ENCODE measurements at regions not wholly inside any gene's neighbourhood (a gene's known extent, or its start where the extent isn't known, plus 50 kb on each side); places are given as distances from the start of the nearest gene placed in this dataset.

DNA sequence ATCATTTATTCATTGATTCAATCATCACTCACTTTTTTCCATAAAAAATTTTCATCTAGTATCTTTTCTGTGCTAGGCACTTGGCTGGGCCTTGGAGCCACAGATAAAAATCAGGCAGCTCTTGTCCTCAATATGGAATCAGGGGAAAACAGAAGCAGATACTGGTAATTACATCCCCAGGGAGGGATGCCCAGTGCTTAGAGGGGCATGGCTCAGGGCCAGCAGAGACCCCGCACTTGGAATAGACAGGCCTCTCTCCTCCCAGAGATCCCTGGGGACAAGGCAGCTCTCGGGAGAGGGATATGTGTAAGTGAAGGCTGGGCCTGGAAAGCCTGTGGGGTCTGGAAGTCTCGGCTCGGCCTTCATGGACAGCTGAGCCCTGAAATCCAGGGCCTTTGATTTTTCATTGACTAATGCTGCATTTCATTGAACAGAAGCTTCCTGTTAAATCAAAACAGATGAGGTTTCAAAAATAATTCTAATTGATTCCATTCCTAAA is 180.4 kb downstream of the FOXD2 start:
- 92 to 100% methylated on average over 1 to 2 of the region's 4 CpGs for WGBS, 2 donors (ENCODE audit: low coverage in 1 of 2)
- Histone ChIP-seq H3K4me1 (no peaks in the 10 kb centered on the region), H3K9me3 (no peaks in the 10 kb centered on the region), H3K36me3 (no peaks in the 10 kb centered on the region), H3K27me3 (peaks cover 4% of the 10 kb centered on the region), H3K4me3 (no peak overlapping the region), H3K27ac (no peak overlapping the region)
- no peak for ATAC-seq
- TF ChIP-seq POLR2AphosphoS5 (IDR thresholded peaks at IDR 0.05): no peak
- TF ChIP-seq, protein P1, sequence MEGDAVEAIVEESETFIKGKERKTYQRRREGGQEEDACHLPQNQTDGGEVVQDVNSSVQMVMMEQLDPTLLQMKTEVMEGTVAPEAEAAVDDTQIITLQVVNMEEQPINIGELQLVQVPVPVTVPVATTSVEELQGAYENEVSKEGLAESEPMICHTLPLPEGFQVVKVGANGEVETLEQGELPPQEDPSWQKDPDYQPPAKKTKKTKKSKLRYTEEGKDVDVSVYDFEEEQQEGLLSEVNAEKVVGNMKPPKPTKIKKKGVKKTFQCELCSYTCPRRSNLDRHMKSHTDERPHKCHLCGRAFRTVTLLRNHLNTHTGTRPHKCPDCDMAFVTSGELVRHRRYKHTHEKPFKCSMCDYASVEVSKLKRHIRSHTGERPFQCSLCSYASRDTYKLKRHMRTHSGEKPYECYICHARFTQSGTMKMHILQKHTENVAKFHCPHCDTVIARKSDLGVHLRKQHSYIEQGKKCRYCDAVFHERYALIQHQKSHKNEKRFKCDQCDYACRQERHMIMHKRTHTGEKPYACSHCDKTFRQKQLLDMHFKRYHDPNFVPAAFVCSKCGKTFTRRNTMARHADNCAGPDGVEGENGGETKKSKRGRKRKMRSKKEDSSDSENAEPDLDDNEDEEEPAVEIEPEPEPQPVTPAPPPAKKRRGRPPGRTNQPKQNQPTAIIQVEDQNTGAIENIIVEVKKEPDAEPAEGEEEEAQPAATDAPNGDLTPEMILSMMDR (IDR thresholded peaks at IDR 0.05): no peak
- TF ChIP-seq POLR2A (IDR thresholded peaks at IDR 0.05): no peak
- TF ChIP-seq EP300 (IDR thresholded peaks at IDR 0.05): no peak

DNA sequence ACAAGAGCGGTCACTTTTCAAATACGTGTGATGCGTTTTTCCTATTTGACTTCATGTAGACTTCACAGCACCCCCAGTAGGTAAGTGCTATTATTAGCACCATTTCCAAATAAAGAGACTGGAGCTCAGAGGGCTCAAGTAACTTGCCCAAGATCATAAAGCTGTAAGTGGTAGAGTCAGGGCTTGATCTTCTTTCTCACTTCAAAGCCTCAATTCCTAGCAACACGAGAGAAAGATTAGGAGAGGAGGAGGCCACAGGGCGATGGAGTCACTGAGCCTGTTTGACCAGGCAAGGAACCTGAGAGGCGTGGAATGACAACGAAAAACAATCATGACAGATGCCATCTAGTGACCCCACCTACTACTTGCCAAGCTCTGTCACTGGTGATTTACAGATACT is 181.0 kb downstream of the FOXD2 start:
- no peak for ATAC-seq

DNA sequence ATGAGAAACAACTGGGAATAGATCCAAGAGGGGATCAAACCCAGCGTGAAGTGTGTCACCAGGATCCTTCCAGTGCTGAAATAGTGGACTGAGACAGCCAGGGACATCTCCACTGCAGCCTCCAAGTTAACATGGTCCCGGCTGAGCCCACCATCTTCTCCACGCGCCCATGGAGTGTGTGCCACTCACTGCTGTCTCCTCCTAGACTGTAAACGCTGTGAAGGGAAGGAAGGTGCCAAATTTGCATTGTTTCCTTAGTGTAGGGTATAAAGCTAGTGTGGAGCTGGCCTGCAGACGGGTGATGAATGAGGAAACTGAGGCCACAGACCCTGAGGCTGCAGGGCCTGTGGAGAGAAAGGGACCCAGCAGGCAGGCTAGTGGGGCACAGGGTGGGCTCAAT is 183.6 kb downstream of the FOXD2 start:
- peaks cover 10% of the 10 kb centered on the region for H3K27me3 ChIP-seq
- no peak overlapping the region for H3K27ac ChIP-seq
- H3K4me3 ChIP-seq: no peak overlapping the region
- H3K9me3 ChIP-seq: no peaks in the 10 kb centered on the region
- TF ChIP-seq EP300 (IDR thresholded peaks at IDR 0.05): no peak
- no peaks in the 10 kb centered on the region for H3K4me1 ChIP-seq
- 83% methylated on average over 1 of the region's 6 CpGs; no CpG with 5 or more reads in 1 of the 2 donors for WGBS, 2 donors (ENCODE audit: low coverage in 1 of 2)
- no peaks in the 10 kb centered on the region for H3K36me3 ChIP-seq
- ATAC-seq: no peak

More for the DNA sequence above, 181.0 kb downstream of the FOXD2 start:
- peaks cover 4% of the 10 kb centered on the region for H3K27me3 ChIP-seq
- no peak overlapping the region for H3K27ac ChIP-seq
- no peaks in the 10 kb centered on the region for H3K4me1 ChIP-seq
- no peaks in the 10 kb centered on the region for H3K9me3 ChIP-seq
- no peak overlapping the region for H3K4me3 ChIP-seq
- WGBS, 2 donors (ENCODE audit: low coverage in 1 of 2): 76 to 85% methylated on average over 6 to 7 of the region's 7 CpGs
- TF ChIP-seq POLR2A (IDR thresholded peaks at IDR 0.05) (no peak), POLR2AphosphoS5 (IDR thresholded peaks at IDR 0.05) (no peak), EP300 (IDR thresholded peaks at IDR 0.05) (no peak)
- TF ChIP-seq, protein P1 (IDR thresholded peaks at IDR 0.05): no peak
- no peaks in the 10 kb centered on the region for H3K36me3 ChIP-seq

DNA sequence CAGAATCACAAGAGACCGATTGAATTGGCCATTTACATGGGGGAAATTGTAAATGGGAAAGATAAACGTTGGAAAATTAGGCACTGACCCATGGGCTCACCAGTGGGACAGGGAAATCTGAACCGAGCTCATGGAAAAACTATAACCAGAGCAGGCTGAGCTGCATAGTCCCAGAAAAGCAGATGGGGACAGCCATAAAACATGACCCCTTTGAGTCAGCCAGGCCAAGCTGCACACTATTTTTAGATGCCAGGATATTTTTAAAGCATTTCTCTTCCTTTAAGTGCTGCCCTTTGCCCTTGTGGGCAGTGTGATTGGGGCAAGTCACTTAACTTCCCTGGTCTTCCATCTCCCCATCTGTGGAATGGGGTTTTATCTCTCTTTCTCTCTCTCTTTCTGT is 184.1 kb downstream of the FOXD2 start:
- Histone ChIP-seq H3K27me3 (peaks cover 15% of the 10 kb centered on the region), H3K36me3 (no peaks in the 10 kb centered on the region), H3K9me3 (no peaks in the 10 kb centered on the region), H3K27ac (no peak overlapping the region), H3K4me1 (no peaks in the 10 kb centered on the region), H3K4me3 (no peak overlapping the region)
- TF ChIP-seq POLR2A (IDR thresholded peaks at IDR 0.05) (no peak), EP300 (IDR thresholded peaks at IDR 0.05) (no peak), POLR2AphosphoS5 (IDR thresholded peaks at IDR 0.05) (no peak)
- TF ChIP-seq, protein P1 (IDR thresholded peaks at IDR 0.05): no peak
- no peak for ATAC-seq
- 26 to 74% methylated on average over 2 to 3 of the region's 3 CpGs for WGBS, 2 donors (ENCODE audit: low coverage in 1 of 2)

DNA sequence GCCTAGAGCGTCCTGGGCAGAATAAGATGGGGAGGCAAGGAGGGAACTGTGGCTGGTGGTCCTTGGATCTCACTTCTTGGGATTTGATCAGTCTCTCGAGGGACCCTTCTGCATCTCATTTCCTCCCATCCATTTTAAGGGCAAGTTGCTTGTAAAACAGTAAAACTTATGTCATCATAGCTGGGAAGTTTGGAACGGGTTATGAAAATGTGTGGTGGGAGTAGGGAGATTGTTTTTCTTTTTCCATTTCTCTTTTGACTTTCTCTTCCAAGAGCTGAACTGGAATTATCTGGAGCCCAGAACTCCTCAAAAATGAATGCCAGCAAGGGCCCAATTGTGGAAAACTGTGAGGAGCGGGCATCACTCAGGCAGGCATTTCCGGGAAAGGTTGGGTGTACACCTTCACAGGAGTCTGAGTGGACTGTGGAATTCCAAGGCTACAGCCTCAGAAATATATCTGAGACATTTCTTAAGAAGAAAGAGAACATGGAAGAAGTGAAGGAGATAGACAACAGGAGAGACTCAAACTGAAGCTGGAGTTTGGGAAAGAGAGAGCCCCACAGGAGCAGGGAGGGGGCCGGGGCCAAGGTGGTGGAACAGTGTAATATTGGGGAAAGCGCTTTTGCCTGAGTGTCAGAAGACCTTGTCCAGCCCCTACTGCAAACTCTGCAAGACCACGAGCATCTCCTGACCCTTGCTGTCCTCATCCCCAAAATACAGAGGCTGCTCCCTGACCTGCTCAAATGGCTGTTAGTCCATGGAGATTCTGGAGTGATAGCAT is 185.1 kb downstream of the FOXD2 start:
- ATAC-seq: no peak
- no peaks in the 10 kb centered on the region for H3K9me3 ChIP-seq
- H3K27ac ChIP-seq: no peak overlapping the region
- H3K4me1 ChIP-seq: no peaks in the 10 kb centered on the region
- WGBS, 2 donors (ENCODE audit: low coverage in 1 of 2): 76 to 79% methylated on average over 5 to 6 of the region's 8 CpGs
- H3K36me3 ChIP-seq: no peaks in the 10 kb centered on the region
- no peak overlapping the region for H3K4me3 ChIP-seq
- H3K27me3 ChIP-seq: peaks cover 23% of the 10 kb centered on the region
- no peak for TF ChIP-seq POLR2A (IDR thresholded peaks at IDR 0.05)
- TF ChIP-seq, protein P1 (IDR thresholded peaks at IDR 0.05): no peak
- no peak for TF ChIP-seq POLR2AphosphoS5 (IDR thresholded peaks at IDR 0.05)
- no peak for TF ChIP-seq EP300 (IDR thresholded peaks at IDR 0.05)

Data from gastroesophageal sphincter (tissue), 4 donors.